ENCODE measurements at regions not wholly inside any gene's neighbourhood (a gene's known extent, or its start where the extent isn't known, plus 50 kb on each side); places are given as distances from the start of the nearest gene placed in this dataset.

GRCh38 chr12:67826946-67827720 is 162.1 kb upstream of the IFNG-AS1 start:
- Histone ChIP-seq H3K4me3 (ENCODE audit: low read length in 2 of 2) (peak overlapping the region; percentile 64 to 97), H3K9me3 (ENCODE audit: control insufficient read depth, low read length) (no peaks in the 10 kb centered on the region), H3K4me1 (ENCODE audit: control insufficient read depth in 1 of 2, insufficient read depth in 2 of 2, low read length in 2 of 2) (peaks cover 1 to 6% of the 10 kb centered on the region in 2 donors), H3K27me3 (ENCODE audit: control insufficient read depth in 1 of 2, insufficient read depth in 2 of 2, low read length in 1 of 2) (no peaks in the 10 kb centered on the region), H3K36me3 (ENCODE audit: control insufficient read depth in 1 of 2, insufficient read depth in 2 of 2, low read length in 1 of 2) (no peaks in the 10 kb centered on the region), H3K27ac (ENCODE audit: low read depth in 1 of 2, low read length in 2 of 2) (peak overlapping the region; percentile 98 to 100)
- intact Hi-C loops (cut with DNase I): loop anchor here (5.0 to 10.0 kb wide), 4 partner anchors 52 to 180 kb away; partner anchors contain the start of gene DYRK2 (in 1 of the 2)
- 26 to 34% methylated on average over 5 of the region's 5 CpGs for WGBS, 2 donors
- ATAC-seq (ENCODE audit: low FRiP score) (peak; percentile 59), DNase-seq (no peak)

- peak overlapping the region; percentile 96 to 100 for H3K27ac ChIP-seq (ENCODE audit: low read depth in 1 of 2, low read length in 2 of 2)
- no peaks in the 10 kb centered on the region for H3K27me3 ChIP-seq (ENCODE audit: control insufficient read depth in 1 of 2, insufficient read depth in 2 of 2, low read length in 1 of 2)
- peaks cover 1 to 6% of the 10 kb centered on the region in 2 donors for H3K4me1 ChIP-seq (ENCODE audit: control insufficient read depth in 1 of 2, insufficient read depth in 2 of 2, low read length in 2 of 2)
- no peaks in the 10 kb centered on the region for H3K36me3 ChIP-seq (ENCODE audit: control insufficient read depth in 1 of 2, insufficient read depth in 2 of 2, low read length in 1 of 2)
- WGBS, 2 donors: 3 to 5% methylated on average over 7 of the region's 7 CpGs
- H3K4me3 ChIP-seq (ENCODE audit: low read length in 2 of 2): peak overlapping the region; percentile 64 to 97
- peak; percentile 90 for ATAC-seq (ENCODE audit: low FRiP score)
- peak in 1 of 2 donors; percentile 50 for DNase-seq
- intact Hi-C loops (cut with DNase I): loop anchor here (5.0 to 10.0 kb wide), 4 partner anchors 53 to 181 kb away; partner anchors contain the start of gene DYRK2 (in 1 of the 2)
- no peaks in the 10 kb centered on the region for H3K9me3 ChIP-seq (ENCODE audit: control insufficient read depth, low read length)
Observed at GRCh38 chr12:67827820-67828383, 161.3 kb upstream of the IFNG-AS1 start.

GRCh38 chr12:67829896-67830295 is 159.4 kb upstream of the IFNG-AS1 start:
- H3K4me3 ChIP-seq (ENCODE audit: low read length in 2 of 2): no peak overlapping the region
- intact Hi-C loops (cut with DNase I): loop anchor here (5.0 to 10.0 kb wide), 4 partner anchors 55 to 183 kb away; partner anchors contain the start of gene DYRK2 (in 1 of the 2)
- WGBS, 2 donors: 97 to 98% methylated on average over 4 of the region's 4 CpGs
- DNase-seq (no peak), ATAC-seq (ENCODE audit: low FRiP score) (no peak)
- no peaks in the 10 kb centered on the region for H3K9me3 ChIP-seq (ENCODE audit: control insufficient read depth, low read length)
- no peak overlapping the region for H3K27ac ChIP-seq (ENCODE audit: low read depth in 1 of 2, low read length in 2 of 2)
- H3K36me3 ChIP-seq (ENCODE audit: control insufficient read depth in 1 of 2, insufficient read depth in 2 of 2, low read length in 1 of 2): no peaks in the 10 kb centered on the region
- no peaks in the 10 kb centered on the region for H3K27me3 ChIP-seq (ENCODE audit: control insufficient read depth in 1 of 2, insufficient read depth in 2 of 2, low read length in 1 of 2)
- H3K4me1 ChIP-seq (ENCODE audit: control insufficient read depth in 1 of 2, insufficient read depth in 2 of 2, low read length in 2 of 2): peaks cover 1 to 6% of the 10 kb centered on the region in 2 donors

- no peak for DNase-seq
Observed at GRCh38 chr12:67832155-67832554, 157.1 kb upstream of the IFNG-AS1 start.

GRCh38 chr12:67833602-67834001 is 155.6 kb upstream of the IFNG-AS1 start:
- WGBS, 2 donors: 85 to 86% methylated on average over 5 of the region's 5 CpGs
- H3K4me3 ChIP-seq (ENCODE audit: low read length in 2 of 2): no peak overlapping the region
- H3K27me3 ChIP-seq (ENCODE audit: control insufficient read depth in 1 of 2, insufficient read depth in 2 of 2, low read length in 1 of 2): no peaks in the 10 kb centered on the region
- no peaks in the 10 kb centered on the region for H3K36me3 ChIP-seq (ENCODE audit: control insufficient read depth in 1 of 2, insufficient read depth in 2 of 2, low read length in 1 of 2)
- no peaks in the 10 kb centered on the region for H3K9me3 ChIP-seq (ENCODE audit: control insufficient read depth, low read length)
- H3K4me1 ChIP-seq (ENCODE audit: control insufficient read depth in 1 of 2, insufficient read depth in 2 of 2, low read length in 2 of 2): no peaks in the 10 kb centered on the region
- no peak for ATAC-seq (ENCODE audit: low FRiP score)
- intact Hi-C loops (cut with DNase I): no loop called here
- DNase-seq: no peak
- no peak overlapping the region for H3K27ac ChIP-seq (ENCODE audit: low read depth in 1 of 2, low read length in 2 of 2)

More at GRCh38 chr12:67832155-67832554, 157.1 kb upstream of the IFNG-AS1 start:
- H3K27ac ChIP-seq (ENCODE audit: low read depth in 1 of 2, low read length in 2 of 2): no peak overlapping the region
- WGBS, 2 donors: 95 to 97% methylated on average over 2 of the region's 2 CpGs
- no peak for ATAC-seq (ENCODE audit: low FRiP score)
- intact Hi-C loops (cut with DNase I): no loop called here
- no peaks in the 10 kb centered on the region for H3K36me3 ChIP-seq (ENCODE audit: control insufficient read depth in 1 of 2, insufficient read depth in 2 of 2, low read length in 1 of 2)
- H3K4me1 ChIP-seq (ENCODE audit: control insufficient read depth in 1 of 2, insufficient read depth in 2 of 2, low read length in 2 of 2): peaks cover 0 to 1% of the 10 kb centered on the region in 2 donors
- no peak overlapping the region for H3K4me3 ChIP-seq (ENCODE audit: low read length in 2 of 2)
- H3K9me3 ChIP-seq (ENCODE audit: control insufficient read depth, low read length): no peaks in the 10 kb centered on the region
- no peaks in the 10 kb centered on the region for H3K27me3 ChIP-seq (ENCODE audit: control insufficient read depth in 1 of 2, insufficient read depth in 2 of 2, low read length in 1 of 2)

GRCh38 chr12:67837876-67838275 is 151.4 kb upstream of the IFNG-AS1 start:
- intact Hi-C loops (cut with DNase I): no loop called here
- ATAC-seq (ENCODE audit: low FRiP score) (no peak), DNase-seq (no peak)
- no peaks in the 10 kb centered on the region for H3K36me3 ChIP-seq (ENCODE audit: control insufficient read depth in 1 of 2, insufficient read depth in 2 of 2, low read length in 1 of 2)
- H3K9me3 ChIP-seq (ENCODE audit: control insufficient read depth, low read length): peaks cover 2% of the 10 kb centered on the region
- WGBS, 2 donors: 19 to 38% methylated on average over 1 of the region's 1 CpG
- no peak overlapping the region for H3K4me3 ChIP-seq (ENCODE audit: low read length in 2 of 2)
- no peaks in the 10 kb centered on the region for H3K27me3 ChIP-seq (ENCODE audit: control insufficient read depth in 1 of 2, insufficient read depth in 2 of 2, low read length in 1 of 2)
- H3K4me1 ChIP-seq (ENCODE audit: control insufficient read depth in 1 of 2, insufficient read depth in 2 of 2, low read length in 2 of 2): no peaks in the 10 kb centered on the region
- no peak overlapping the region for H3K27ac ChIP-seq (ENCODE audit: low read depth in 1 of 2, low read length in 2 of 2)

- Histone ChIP-seq H3K27me3 (ENCODE audit: control insufficient read depth in 1 of 2, insufficient read depth in 2 of 2, low read length in 1 of 2) (no peaks in the 10 kb centered on the region), H3K9me3 (ENCODE audit: control insufficient read depth, low read length) (peaks cover 2% of the 10 kb centered on the region), H3K4me3 (ENCODE audit: low read length in 2 of 2) (no peak overlapping the region), H3K27ac (ENCODE audit: low read depth in 1 of 2, low read length in 2 of 2) (no peak overlapping the region), H3K4me1 (ENCODE audit: control insufficient read depth in 1 of 2, insufficient read depth in 2 of 2, low read length in 2 of 2) (no peaks in the 10 kb centered on the region), H3K36me3 (ENCODE audit: control insufficient read depth in 1 of 2, insufficient read depth in 2 of 2, low read length in 1 of 2) (no peaks in the 10 kb centered on the region)
- intact Hi-C loops (cut with DNase I): loop anchor here in 1 of 2 donors (2.0 kb wide), 1 partner anchor 69 kb away; no protein-coding TSS in a partner anchor
- no peak for ATAC-seq (ENCODE audit: low FRiP score)
- DNase-seq: no peak
- WGBS, 2 donors: 52 to 56% methylated on average over 2 of the region's 2 CpGs
Observed at GRCh38 chr12:67842124-67842523, 147.1 kb upstream of the IFNG-AS1 start.

GRCh38 chr12:67843257-67843656 is 146.0 kb upstream of the IFNG-AS1 start:
- DNase-seq (no peak), ATAC-seq (ENCODE audit: low FRiP score) (no peak)
- WGBS, 2 donors: 90 to 91% methylated on average over 3 of the region's 3 CpGs
- Histone ChIP-seq H3K27ac (ENCODE audit: low read depth in 1 of 2, low read length in 2 of 2) (no peak overlapping the region), H3K36me3 (ENCODE audit: control insufficient read depth in 1 of 2, insufficient read depth in 2 of 2, low read length in 1 of 2) (no peaks in the 10 kb centered on the region), H3K4me1 (ENCODE audit: control insufficient read depth in 1 of 2, insufficient read depth in 2 of 2, low read length in 2 of 2) (no peaks in the 10 kb centered on the region), H3K27me3 (ENCODE audit: control insufficient read depth in 1 of 2, insufficient read depth in 2 of 2, low read length in 1 of 2) (no peaks in the 10 kb centered on the region), H3K4me3 (ENCODE audit: low read length in 2 of 2) (no peak overlapping the region), H3K9me3 (ENCODE audit: control insufficient read depth, low read length) (peaks cover 2% of the 10 kb centered on the region)
- intact Hi-C loops (cut with DNase I): loop anchor here in 1 of 2 donors (2.0 kb wide), 1 partner anchor 68 kb away; no protein-coding TSS in a partner anchor

Measured in aorta (tissue), 5 donors.